Gastroesophageal sphincter (tissue), 4 donors: ENCODE measurements at regions not wholly inside any gene's neighbourhood (a gene's known extent, or its start where the extent isn't known, plus 50 kb on each side); places are given as distances from the start of the nearest gene placed in this dataset.

ENCODE experiments used
- ATAC-seq: fragments of 150-250 bp; one replicate; pipeline ENCODE4 v1.9.1; 2016; ENCODE audit warnings: mild to moderate bottlenecking, moderate library complexity
- H3K27ac ChIP-seq, 4 donors: fragments of 200-600 bp; sonication (generic) in 3 of 4; 1 replicate in 3 of 4; 2 replicates in 1 of 4; pipeline ENCODE4 v1.5.1; 2016 to 2019
- H3K27me3 ChIP-seq: fragments of 200-600 bp; sonication (generic); one replicate; pipeline ENCODE4 v1.5.1; 2019
- H3K36me3 ChIP-seq, 2 donors: fragments of 200-600 bp; sonication (generic); one replicate each; pipeline ENCODE4 v1.5.1; 2019; ENCODE audit warnings: control low read depth in 1 of 2
- H3K4me1 ChIP-seq, 3 donors: fragments of 200-600 bp; sonication (generic); 1 replicate in 2 of 3; 2 replicates in 1 of 3; pipeline ENCODE4 v1.5.1; 2016 to 2019; ENCODE audit warnings: control low read depth in 2 of 3
- H3K4me3 ChIP-seq, 2 donors: fragments of 200-600 bp; sonication (generic); one replicate each; pipeline ENCODE4 v1.5.1; 2019; ENCODE audit warnings: mild to moderate bottlenecking in 1 of 2, moderate library complexity in 1 of 2
- H3K9me3 ChIP-seq, 3 donors: fragments of 200-600 bp; sonication (generic); one replicate each; pipeline ENCODE4 v1.5.1; 2017 to 2019; ENCODE audit warnings: control low read depth in 2 of 3
- CTCF ChIP-seq, 4 experiments: fragments of 200-600 bp in 2 of 4; fragments of 450-650 bp in 2 of 4; sonication (generic) in 1 of 4; IDR thresholded peaks; one replicate each; pipeline ENCODE4 v1.5.1; 2017 to 2019; ENCODE audit warnings: antibody characterized with exemption in 4 of 4, mild to moderate bottlenecking in 2 of 4, moderate library complexity in 2 of 4
- EP300 ChIP-seq: sonication (generic); formaldehyde crosslinking; IDR thresholded peaks from one replicate; pipeline ENCODE4 v1.6.1; 2017; ENCODE audit warnings: antibody characterized with exemption, mild to moderate bottlenecking
- POLR2A ChIP-seq, 2 donors: fragments of 450-650 bp; IDR thresholded peaks; one replicate each; pipeline ENCODE4 v1.6.1; 2017; ENCODE audit warnings: antibody characterized with exemption in 2 of 2, mild to moderate bottlenecking in 2 of 2, moderate library complexity in 1 of 2
- POLR2AphosphoS5 ChIP-seq: sonication (generic); formaldehyde crosslinking; IDR thresholded peaks from one replicate; pipeline ENCODE4 v1.6.1; 2017; ENCODE audit warnings: antibody characterized with exemption
- WGBS, 2 donors: methylation state at CpG; one replicate each; pipeline ENCODE4 v1.1.5; 2018; ENCODE audit warnings: low coverage in 1 of 2; 5-methylcytosine and 5-hydroxymethylcytosine counted together

DNA sequence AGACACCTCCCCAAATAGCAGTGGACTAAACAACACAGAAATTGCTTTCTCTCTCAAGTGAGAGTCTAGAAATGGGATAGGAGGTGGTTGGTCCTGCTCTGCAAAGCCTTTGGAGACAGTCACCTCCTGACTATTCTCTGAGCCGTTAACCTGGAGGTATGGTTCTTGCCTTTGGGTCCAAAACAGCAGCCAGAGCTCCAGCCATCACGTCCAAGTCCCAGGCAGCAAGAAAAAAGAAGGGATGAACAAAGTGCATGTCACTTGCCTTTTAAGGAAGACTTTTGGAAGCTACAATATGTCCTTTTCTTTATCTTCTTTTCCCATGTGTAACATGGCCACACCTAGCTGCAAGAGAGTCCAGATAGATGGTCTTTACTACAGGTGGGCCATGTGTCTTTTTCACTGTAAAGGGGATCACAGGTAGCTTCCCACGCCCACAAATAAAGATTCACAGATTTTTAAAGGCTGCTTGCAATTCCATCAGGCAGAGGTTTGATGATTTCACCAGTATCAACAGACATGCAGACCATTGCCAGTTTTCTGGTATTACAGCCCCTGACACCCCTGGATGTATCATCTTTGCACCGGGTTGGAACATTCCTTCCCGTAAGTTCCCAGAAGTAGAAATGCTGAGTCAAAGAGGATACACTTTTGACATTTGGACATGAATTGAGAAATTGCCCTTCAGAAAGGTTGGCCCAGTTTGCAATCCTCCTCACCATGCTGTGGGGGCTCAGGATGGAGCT, 66.0 kb downstream of the MYEOV start:
- H3K4me3 ChIP-seq, result no peak overlapping the region
- ATAC-seq, result no peak
- 68 to 92% methylated on average over 3 of the region's 5 CpGs for WGBS, 2 donors
- H3K27me3 ChIP-seq, result peaks cover 26% of the 10 kb centered on the region
- H3K36me3 ChIP-seq, result no peaks in the 10 kb centered on the region
- H3K27ac ChIP-seq, result no peak overlapping the region
- no peak for TF ChIP-seq EP300
- TF ChIP-seq POLR2A (IDR thresholded peaks at IDR 0.05), result no peak
- no peak for TF ChIP-seq POLR2AphosphoS5
- no peak for TF ChIP-seq CTCF (IDR thresholded peaks at IDR 0.05)
- peaks cover 0 to 14% (median 2%) of the 10 kb centered on the region in 3 donors for H3K9me3 ChIP-seq
- no peaks in the 10 kb centered on the region for H3K4me1 ChIP-seq

GRCh38 chr11:69360606-69361005, 66.7 kb downstream of the MYEOV start:
- H3K4me1 ChIP-seq, result no peaks in the 10 kb centered on the region
- WGBS, 2 donors, result 74% methylated on average over 2 of the region's 3 CpGs; no CpG with 5 or more reads in 1 of the 2 donors
- no peak overlapping the region for H3K4me3 ChIP-seq
- TF ChIP-seq POLR2A (IDR thresholded peaks at IDR 0.05) (no peak), EP300 (no peak), CTCF (IDR thresholded peaks at IDR 0.05) (no peak), POLR2AphosphoS5 (no peak)
- H3K27ac ChIP-seq, result no peak overlapping the region
- peaks cover 21% of the 10 kb centered on the region for H3K27me3 ChIP-seq
- H3K9me3 ChIP-seq, result peaks cover 0 to 14% (median 2%) of the 10 kb centered on the region in 3 donors
- no peak for ATAC-seq
- H3K36me3 ChIP-seq, result no peaks in the 10 kb centered on the region

DNA sequence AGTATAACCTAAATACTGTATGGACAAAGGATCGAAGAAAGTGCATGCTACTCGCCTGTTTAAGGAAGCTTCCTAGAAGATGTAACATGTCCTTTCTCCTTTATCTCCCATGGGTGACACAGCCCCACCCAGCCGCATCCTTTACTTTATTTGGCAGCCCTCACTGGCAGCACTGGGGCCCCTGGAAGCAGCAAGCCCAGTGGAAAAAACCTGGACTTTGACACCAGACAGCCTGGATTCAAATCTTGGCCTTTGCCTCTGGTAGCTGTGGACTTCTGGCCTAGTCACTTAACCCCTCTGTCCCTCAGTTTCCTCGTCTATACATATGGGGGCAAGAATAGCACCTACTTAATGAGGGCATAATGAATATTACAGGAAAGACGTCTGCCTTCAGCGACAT, 67.1 kb downstream of the MYEOV start:
- no peak for ATAC-seq
- 76 to 87% methylated on average over 5 to 6 of the region's 6 CpGs for WGBS, 2 donors
- H3K9me3 ChIP-seq, result peaks cover 0 to 14% (median 2%) of the 10 kb centered on the region in 3 donors
- no peak for TF ChIP-seq CTCF (IDR thresholded peaks at IDR 0.05)
- no peak for TF ChIP-seq POLR2A (IDR thresholded peaks at IDR 0.05)
- TF ChIP-seq EP300, result no peak
- no peak for TF ChIP-seq POLR2AphosphoS5
- peaks cover 17% of the 10 kb centered on the region for H3K27me3 ChIP-seq
- no peak overlapping the region for H3K4me3 ChIP-seq
- H3K36me3 ChIP-seq, result no peaks in the 10 kb centered on the region
- H3K4me1 ChIP-seq, result no peaks in the 10 kb centered on the region
- H3K27ac ChIP-seq, result no peak overlapping the region

DNA sequence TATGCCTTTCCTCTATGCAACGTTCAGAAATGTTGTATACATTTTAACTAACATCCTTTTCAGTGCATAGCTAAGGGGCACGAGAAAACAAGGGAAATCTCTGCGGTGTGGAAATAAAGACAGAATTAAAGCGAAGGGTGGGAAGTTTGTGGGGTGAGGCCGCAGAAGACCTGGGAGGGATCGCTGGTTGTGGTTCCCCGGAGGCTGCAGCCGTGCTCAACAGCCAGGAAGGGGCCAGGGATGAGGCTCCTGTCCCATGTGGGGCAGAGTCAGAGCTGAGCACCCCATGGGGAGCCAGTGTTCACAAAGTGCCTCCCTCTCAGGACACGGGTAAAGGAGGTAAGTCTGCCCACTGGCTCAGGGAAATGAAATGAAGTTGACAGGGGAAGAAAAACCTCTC, 67.5 kb downstream of the MYEOV start:
- H3K9me3 ChIP-seq, result peaks cover 0 to 14% (median 2%) of the 10 kb centered on the region in 3 donors
- H3K36me3 ChIP-seq, result no peaks in the 10 kb centered on the region
- H3K27me3 ChIP-seq, result peaks cover 15% of the 10 kb centered on the region
- 86 to 88% methylated on average over 6 to 7 of the region's 9 CpGs for WGBS, 2 donors
- H3K4me3 ChIP-seq, result no peak overlapping the region
- no peaks in the 10 kb centered on the region for H3K4me1 ChIP-seq
- H3K27ac ChIP-seq, result no peak overlapping the region
- TF ChIP-seq POLR2A (IDR thresholded peaks at IDR 0.05) (no peak), POLR2AphosphoS5 (no peak), CTCF (IDR thresholded peaks at IDR 0.05) (no peak), EP300 (no peak)
- ATAC-seq, result no peak

DNA sequence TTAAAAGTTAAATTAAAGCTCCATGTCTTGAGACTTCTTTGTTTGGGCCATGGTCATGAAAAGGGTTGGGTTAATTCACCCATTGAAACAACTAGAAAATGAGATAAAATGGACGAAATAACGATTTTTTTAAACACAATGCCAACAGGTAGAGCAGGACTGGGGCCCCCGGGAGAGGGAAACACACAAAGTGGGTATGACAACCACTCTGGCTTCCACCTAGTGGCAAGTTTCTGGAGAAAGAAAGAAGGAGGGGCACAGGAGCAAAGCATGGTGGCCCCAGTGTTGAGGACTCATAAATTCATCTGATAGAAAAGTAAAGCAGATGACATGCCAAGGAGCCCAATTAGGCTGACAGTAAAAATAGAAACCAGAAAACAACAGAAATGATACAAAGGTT, 68.4 kb downstream of the MYEOV start:
- no peak for ATAC-seq
- Histone ChIP-seq H3K4me3 (no peak overlapping the region), H3K27me3 (peaks cover 9% of the 10 kb centered on the region), H3K4me1 (no peaks in the 10 kb centered on the region), H3K9me3 (peaks cover 0 to 14% (median 2%) of the 10 kb centered on the region in 3 donors), H3K27ac (no peak overlapping the region), H3K36me3 (no peaks in the 10 kb centered on the region)
- no peak for TF ChIP-seq EP300
- TF ChIP-seq POLR2A (IDR thresholded peaks at IDR 0.05), result no peak
- no peak for TF ChIP-seq POLR2AphosphoS5
- TF ChIP-seq CTCF (IDR thresholded peaks at IDR 0.05), result no peak
- WGBS, 2 donors, result 75 to 97% methylated on average over 3 of the region's 3 CpGs
